ENCODE measurements at regions not wholly inside any gene's neighbourhood (a gene's known extent, or its start where the extent isn't known, plus 50 kb on each side); places are given as distances from the start of the nearest gene placed in this dataset.

GRCh38 chr17:22654447-22654846, 962.1 kb downstream of the KCNJ18 start:
- no peak for TF ChIP-seq CTCF (IDR thresholded peaks at IDR 0.05)
- TF ChIP-seq POLR2A (IDR thresholded peaks at IDR 0.05) = no peak

GRCh38 chr17:22669721-22670120, 977.4 kb downstream of the KCNJ18 start:
- intact Hi-C loops (cut with DNase I) = no loop called here
- DNase-seq = no peak
- Histone ChIP-seq H3K27ac (no peak overlapping the region), H3K4me3 (no peak overlapping the region), H3K4me1 (no peaks in the 10 kb centered on the region), H3K36me3 (no peaks in the 10 kb centered on the region), H3K9me3 (peaks cover 0 to 21% (median 0%) of the 10 kb centered on the region in 3 donors), H3K27me3 (no peaks in the 10 kb centered on the region)
- WGBS, 2 donors = 69 to 91% methylated on average over 1 to 4 of the region's 4 CpGs
- TF ChIP-seq POLR2A (IDR thresholded peaks at IDR 0.05) = no peak
- TF ChIP-seq CTCF (IDR thresholded peaks at IDR 0.05) = no peak

More at GRCh38 chr17:22654447-22654846, 962.1 kb downstream of the KCNJ18 start:
- H3K9me3 ChIP-seq = peaks cover 0 to 10% (median 0%) of the 10 kb centered on the region in 3 donors
- WGBS, 2 donors = 67 to 71% methylated on average over 2 to 3 of the region's 3 CpGs
- H3K27ac ChIP-seq = no peak overlapping the region
- no peak for DNase-seq
- no peaks in the 10 kb centered on the region for H3K4me1 ChIP-seq
- intact Hi-C loops (cut with DNase I) = no loop called here
- H3K27me3 ChIP-seq = no peaks in the 10 kb centered on the region
- no peak overlapping the region for H3K4me3 ChIP-seq
- no peaks in the 10 kb centered on the region for H3K36me3 ChIP-seq

GRCh38 chr17:22671110-22671509, 978.8 kb downstream of the KCNJ18 start:
- intact Hi-C loops (cut with DNase I) = no loop called here
- TF ChIP-seq CTCF (IDR thresholded peaks at IDR 0.05) = no peak
- TF ChIP-seq POLR2A (IDR thresholded peaks at IDR 0.05) = no peak
- Histone ChIP-seq H3K36me3 (no peaks in the 10 kb centered on the region), H3K27me3 (no peaks in the 10 kb centered on the region), H3K27ac (no peak overlapping the region), H3K9me3 (peaks cover 0 to 21% (median 0%) of the 10 kb centered on the region in 3 donors), H3K4me3 (no peak overlapping the region), H3K4me1 (no peaks in the 10 kb centered on the region)
- DNase-seq = no peak
- 92 to 93% methylated on average over 3 to 4 of the region's 7 CpGs for WGBS, 2 donors

GRCh38 chr17:22692066-22692805, 999.9 kb downstream of the KCNJ18 start:
- Histone ChIP-seq H3K9me3 (peaks cover 0 to 37% (median 4%) of the 10 kb centered on the region in 3 donors), H3K4me1 (no peaks in the 10 kb centered on the region), H3K4me3 (no peak overlapping the region), H3K27ac (no peak overlapping the region), H3K36me3 (no peaks in the 10 kb centered on the region), H3K27me3 (no peaks in the 10 kb centered on the region)
- TF ChIP-seq POLR2A (IDR thresholded peaks at IDR 0.05) = no peak
- no peak for TF ChIP-seq CTCF (IDR thresholded peaks at IDR 0.05)
- DNase-seq = no peak
- 82% methylated on average over 25 to 30 of the region's 35 CpGs for WGBS, 2 donors
- intact Hi-C loops (cut with DNase I) = no loop called here

- 76 to 84% methylated on average over 9 of the region's 11 CpGs for WGBS, 2 donors
- Histone ChIP-seq H3K4me1 (no peaks in the 10 kb centered on the region), H3K4me3 (no peak overlapping the region), H3K36me3 (no peaks in the 10 kb centered on the region), H3K9me3 (peaks cover 0 to 37% (median 4%) of the 10 kb centered on the region in 3 donors), H3K27me3 (no peaks in the 10 kb centered on the region), H3K27ac (no peak overlapping the region)
- DNase-seq = no peak
- TF ChIP-seq POLR2A (IDR thresholded peaks at IDR 0.05) (no peak), CTCF (IDR thresholded peaks at IDR 0.05) (no peak)
- intact Hi-C loops (cut with DNase I) = no loop called here
These were observed 1000.5 kb downstream of the KCNJ18 start for GRCh38 chr17:22692806-22693171.

Measured in esophagus squamous epithelium (tissue), 5 donors.